ENCODE measurements at regions not wholly inside any gene's neighbourhood (a gene's known extent, or its start where the extent isn't known, plus 50 kb on each side); places are given as distances from the start of the nearest gene placed in this dataset.

DNA sequence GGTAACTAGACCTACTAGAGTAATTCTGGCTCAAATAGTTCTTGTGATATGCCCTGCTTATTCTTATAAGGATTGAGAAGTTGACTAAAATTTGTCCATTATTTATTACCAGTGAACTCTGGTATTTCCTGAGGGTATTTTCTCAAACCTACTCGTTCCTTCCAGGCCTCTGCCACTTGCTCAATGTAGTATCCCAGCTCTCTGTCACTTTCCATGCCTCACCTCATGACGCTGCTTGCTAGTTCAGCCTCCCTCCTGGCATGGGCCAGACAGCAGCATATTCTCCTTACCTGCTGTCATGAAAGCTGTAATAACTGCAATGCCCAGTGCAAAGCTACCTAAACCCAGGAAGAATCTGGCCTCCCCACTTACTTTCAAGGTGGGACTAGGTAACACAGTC is 602.9 kb upstream of the ADAMTS5 start:
- H3K27me3 ChIP-seq = no peaks in the 10 kb centered on the region
- DNase-seq = no peak
- no peaks in the 10 kb centered on the region for H3K9me3 ChIP-seq
- H3K4me3 ChIP-seq = no peak overlapping the region
- no peaks in the 10 kb centered on the region for H3K4me1 ChIP-seq
- TF ChIP-seq, protein P1, sequence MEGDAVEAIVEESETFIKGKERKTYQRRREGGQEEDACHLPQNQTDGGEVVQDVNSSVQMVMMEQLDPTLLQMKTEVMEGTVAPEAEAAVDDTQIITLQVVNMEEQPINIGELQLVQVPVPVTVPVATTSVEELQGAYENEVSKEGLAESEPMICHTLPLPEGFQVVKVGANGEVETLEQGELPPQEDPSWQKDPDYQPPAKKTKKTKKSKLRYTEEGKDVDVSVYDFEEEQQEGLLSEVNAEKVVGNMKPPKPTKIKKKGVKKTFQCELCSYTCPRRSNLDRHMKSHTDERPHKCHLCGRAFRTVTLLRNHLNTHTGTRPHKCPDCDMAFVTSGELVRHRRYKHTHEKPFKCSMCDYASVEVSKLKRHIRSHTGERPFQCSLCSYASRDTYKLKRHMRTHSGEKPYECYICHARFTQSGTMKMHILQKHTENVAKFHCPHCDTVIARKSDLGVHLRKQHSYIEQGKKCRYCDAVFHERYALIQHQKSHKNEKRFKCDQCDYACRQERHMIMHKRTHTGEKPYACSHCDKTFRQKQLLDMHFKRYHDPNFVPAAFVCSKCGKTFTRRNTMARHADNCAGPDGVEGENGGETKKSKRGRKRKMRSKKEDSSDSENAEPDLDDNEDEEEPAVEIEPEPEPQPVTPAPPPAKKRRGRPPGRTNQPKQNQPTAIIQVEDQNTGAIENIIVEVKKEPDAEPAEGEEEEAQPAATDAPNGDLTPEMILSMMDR (IDR thresholded peaks at IDR 0.05) = no peak
- TF ChIP-seq POLR2A (IDR thresholded peaks at IDR 0.05) = no peak
- no peaks in the 10 kb centered on the region for H3K36me3 ChIP-seq
- intact Hi-C loops (cut with DNase I; ENCODE audit: low total_unique reads) = no loop called here
- H3K27ac ChIP-seq = no peak overlapping the region

- H3K27me3 ChIP-seq = no peaks in the 10 kb centered on the region
- TF ChIP-seq, protein P1 (IDR thresholded peaks at IDR 0.05) = no peak
- H3K9me3 ChIP-seq = no peaks in the 10 kb centered on the region
- no peak for DNase-seq
- H3K4me1 ChIP-seq = no peaks in the 10 kb centered on the region
- H3K27ac ChIP-seq = no peak overlapping the region
- intact Hi-C loops (cut with DNase I; ENCODE audit: low total_unique reads) = no loop called here
- H3K4me3 ChIP-seq = no peak overlapping the region
- no peaks in the 10 kb centered on the region for H3K36me3 ChIP-seq
These were observed 602.2 kb upstream of the ADAMTS5 start for GRCh38 chr21:27569091-27569490.

DNA sequence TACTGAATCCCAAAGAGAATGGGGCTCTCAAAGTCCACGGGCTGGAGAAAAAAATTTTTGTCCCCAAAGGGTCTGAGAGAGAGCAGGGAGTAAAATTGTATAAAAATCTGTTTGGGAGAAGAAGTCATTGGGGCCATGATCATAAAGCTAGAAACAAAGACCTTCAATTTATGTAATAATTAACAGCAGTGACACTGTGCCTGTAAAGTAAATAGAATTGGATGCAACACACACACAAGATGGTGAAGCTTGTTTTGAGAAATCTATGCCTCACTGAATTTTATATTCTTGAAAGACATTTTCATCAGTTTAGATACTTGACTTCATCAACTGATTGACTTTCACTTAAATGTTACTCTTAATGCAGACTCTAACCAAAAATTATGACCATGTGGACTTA is 600.5 kb upstream of the ADAMTS5 start:
- Histone ChIP-seq H3K27me3 (no peaks in the 10 kb centered on the region), H3K4me1 (no peaks in the 10 kb centered on the region), H3K9me3 (no peaks in the 10 kb centered on the region), H3K36me3 (no peaks in the 10 kb centered on the region), H3K4me3 (no peak overlapping the region), H3K27ac (no peak overlapping the region)
- intact Hi-C loops (cut with DNase I; ENCODE audit: low total_unique reads) = no loop called here
- no peak for TF ChIP-seq POLR2A (IDR thresholded peaks at IDR 0.05)
- TF ChIP-seq, protein P1 (IDR thresholded peaks at IDR 0.05) = no peak
- DNase-seq = no peak

DNA sequence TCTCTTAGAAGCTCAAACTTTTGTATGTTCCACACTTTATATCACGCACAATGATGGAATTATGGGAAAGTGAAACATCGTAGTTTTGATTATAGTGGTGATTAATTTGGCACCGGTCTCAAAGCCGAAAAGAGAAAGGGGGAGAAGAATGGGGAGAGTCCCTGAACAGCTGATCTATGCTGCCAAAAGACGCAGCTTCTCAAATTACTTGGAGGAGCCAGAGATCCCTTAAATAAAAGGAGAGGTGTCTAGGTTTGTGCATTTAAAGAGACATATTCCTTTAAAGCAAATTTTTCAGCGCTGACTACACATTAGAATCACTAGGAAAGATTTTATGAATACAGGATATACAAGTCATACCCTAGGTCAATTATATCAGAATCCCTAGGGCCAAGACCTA is 599.6 kb upstream of the ADAMTS5 start:
- Histone ChIP-seq H3K4me1 (no peaks in the 10 kb centered on the region), H3K36me3 (no peaks in the 10 kb centered on the region), H3K27me3 (no peaks in the 10 kb centered on the region), H3K4me3 (no peak overlapping the region), H3K9me3 (no peaks in the 10 kb centered on the region), H3K27ac (no peak overlapping the region)
- intact Hi-C loops (cut with DNase I; ENCODE audit: low total_unique reads) = no loop called here
- no peak for TF ChIP-seq POLR2A (IDR thresholded peaks at IDR 0.05)
- TF ChIP-seq, protein P1 (IDR thresholded peaks at IDR 0.05) = no peak
- no peak for DNase-seq

GRCh38 chr21:27565364-27565763 is 598.5 kb upstream of the ADAMTS5 start:
- intact Hi-C loops (cut with DNase I; ENCODE audit: low total_unique reads) = no loop called here
- Histone ChIP-seq H3K36me3 (no peaks in the 10 kb centered on the region), H3K27ac (no peak overlapping the region), H3K27me3 (no peaks in the 10 kb centered on the region), H3K9me3 (no peaks in the 10 kb centered on the region), H3K4me3 (no peak overlapping the region), H3K4me1 (no peaks in the 10 kb centered on the region)
- no peak for TF ChIP-seq POLR2A (IDR thresholded peaks at IDR 0.05)
- TF ChIP-seq, protein P1 (IDR thresholded peaks at IDR 0.05) = no peak
- no peak for DNase-seq

All from uterus (tissue), 3 donors.